NOMO-1 treated with DMSO at 0.1 percent for 48 hours (cell line): ENCODE measurements at regions not wholly inside any gene's neighbourhood (a gene's known extent, or its start where the extent isn't known, plus 50 kb on each side); places are given as distances from the start of the nearest gene placed in this dataset.
A peak's percentile ranks its signal among the peaks of the same experiment; 100 is the strongest.

Experiments
- DNase-seq: peaks from one replicate; lab custom pipeline; 2025; ENCODE audit not compliant: unreplicated experiment; lab: John Stamatoyannopoulos, UW

DNA sequence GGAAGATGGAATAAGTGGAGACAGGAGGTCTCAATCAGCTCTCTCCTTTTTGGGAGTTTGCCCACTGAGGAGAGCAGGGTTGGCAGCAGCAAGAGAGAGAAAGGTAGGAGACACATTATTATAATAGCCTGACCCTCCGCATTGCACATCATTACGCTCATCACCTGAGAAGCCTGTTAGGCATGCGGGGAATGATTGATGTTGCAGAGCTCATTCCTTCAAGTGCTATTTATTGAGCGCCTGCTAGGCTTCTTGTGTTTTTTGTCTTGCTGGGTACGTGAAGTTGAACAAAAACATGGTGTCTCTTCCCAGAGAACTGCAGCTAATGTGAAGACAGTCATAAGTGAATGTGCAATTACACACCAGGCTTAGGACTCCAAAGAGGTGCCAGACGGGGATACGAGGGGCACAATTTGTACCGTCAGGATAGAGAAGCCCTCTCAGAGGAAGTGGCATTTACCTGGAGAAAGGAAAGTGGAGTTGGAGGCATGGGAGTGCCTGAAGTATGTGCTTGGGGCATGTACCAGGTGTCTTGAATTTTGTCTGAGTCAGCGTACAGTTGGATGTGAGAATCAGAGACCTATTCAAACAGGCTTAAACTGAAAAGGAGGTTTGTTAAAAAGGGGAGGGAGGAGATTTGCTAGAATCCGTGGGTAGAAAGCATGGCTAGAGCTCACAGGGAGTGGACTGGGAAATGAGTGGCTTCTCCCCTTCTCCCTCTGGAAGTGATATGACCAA is 90.2 kb upstream of the SOD3 start:
- no peak for DNase-seq

DNA sequence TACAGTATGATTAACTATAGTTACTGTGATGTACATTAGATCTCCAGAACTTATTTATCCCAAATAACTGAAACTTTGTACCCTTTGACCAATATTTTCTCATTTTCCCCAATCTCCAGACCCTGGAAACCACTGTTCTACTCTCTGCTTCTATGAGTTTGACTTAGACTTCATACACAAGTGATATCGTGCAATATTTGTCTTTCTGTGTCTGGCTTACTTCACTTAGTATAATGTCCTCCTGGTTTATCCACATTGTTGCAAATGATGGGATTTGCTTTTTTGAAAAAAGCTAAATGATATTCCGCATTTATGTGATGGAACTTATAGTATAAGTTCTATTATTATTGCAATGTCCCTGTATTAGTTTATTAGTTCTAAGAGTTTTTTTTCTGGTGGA is 81.8 kb upstream of the SOD3 start:
- no peak for DNase-seq

DNA sequence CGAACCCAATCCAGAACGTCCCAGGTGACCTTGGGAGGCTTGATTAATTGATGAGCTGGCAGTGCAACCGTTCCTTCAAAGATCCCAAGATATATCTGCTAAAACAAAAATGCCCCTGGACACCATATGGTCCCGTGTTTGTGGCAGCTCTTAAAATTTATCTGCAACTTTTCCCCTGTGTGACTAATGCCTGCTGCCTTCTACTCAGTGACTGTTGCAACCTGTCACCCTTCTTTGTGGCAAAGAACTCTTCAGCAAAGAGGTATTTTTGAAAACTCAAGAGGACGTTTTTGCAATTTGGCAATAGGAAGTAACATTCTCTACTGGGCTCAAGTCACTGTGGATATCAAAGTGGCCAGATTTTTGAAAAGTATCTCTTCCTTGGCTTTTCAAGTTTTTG is 75.8 kb upstream of the SOD3 start:
- peak; percentile 67 for DNase-seq

DNA sequence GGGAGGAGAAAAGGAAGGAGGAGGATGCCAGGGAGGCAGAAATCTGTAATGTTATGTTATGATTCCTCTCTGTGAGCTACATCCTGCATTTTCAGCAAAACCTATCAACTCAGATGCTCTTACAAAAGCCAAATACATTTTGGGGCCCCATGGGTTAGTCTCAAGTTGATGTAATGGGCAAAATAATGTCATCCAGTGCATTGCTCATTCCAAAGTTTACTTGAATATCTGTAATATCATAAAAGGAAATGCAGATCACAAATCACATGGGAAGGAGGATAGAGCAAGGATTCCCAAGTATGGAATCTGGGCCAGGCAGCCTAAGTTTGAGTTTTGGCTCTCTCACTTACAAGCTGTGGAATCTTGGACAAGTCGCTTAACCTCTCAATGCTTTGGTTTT is 74.9 kb upstream of the SOD3 start:
- DNase-seq: no peak

DNA sequence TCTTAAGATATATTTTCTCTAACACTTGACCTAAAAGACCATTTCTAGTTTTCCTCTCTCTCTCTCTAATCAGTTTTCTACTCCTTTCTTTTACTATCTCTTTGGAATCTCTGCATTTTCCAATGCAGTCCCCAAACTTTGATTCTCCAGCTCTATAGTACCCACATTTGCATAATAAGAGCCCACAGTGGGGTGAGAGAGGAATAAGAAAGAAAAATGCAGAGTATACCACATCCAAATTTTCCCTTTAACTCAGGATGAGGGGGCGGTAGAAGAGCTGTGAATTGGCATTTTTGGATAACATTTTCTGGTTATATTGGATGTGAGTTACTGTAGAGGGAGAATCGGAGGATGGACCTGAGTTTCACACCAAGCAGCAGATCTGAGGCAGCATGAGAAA is 74.4 kb upstream of the SOD3 start:
- no peak for DNase-seq

DNA sequence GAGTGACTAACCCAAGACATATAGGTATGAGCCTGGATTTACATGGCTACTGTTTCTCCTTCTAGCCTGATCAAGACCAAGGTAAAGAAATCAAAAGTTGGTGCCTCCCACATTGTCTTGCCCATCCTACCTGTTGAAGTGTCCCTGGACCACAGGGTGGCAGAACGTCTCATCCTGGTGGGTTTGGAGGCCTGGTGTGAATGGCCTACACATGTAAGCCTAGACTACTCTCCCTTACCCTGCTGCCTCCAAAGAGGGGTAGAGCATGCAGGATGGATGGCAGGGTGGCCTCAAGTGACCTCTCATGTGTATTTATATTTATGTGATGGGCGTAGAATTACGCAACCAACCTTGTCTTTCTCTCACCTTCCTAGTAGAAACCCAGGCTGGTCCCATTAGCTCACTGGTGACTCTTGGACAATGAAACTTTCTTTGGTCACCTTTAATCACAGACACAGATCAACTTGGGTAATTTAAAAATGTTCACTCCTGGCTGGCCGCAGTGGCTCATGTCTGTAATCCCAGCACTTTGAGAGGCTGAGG is 73.3 kb upstream of the SOD3 start:
- DNase-seq: no peak

DNA sequence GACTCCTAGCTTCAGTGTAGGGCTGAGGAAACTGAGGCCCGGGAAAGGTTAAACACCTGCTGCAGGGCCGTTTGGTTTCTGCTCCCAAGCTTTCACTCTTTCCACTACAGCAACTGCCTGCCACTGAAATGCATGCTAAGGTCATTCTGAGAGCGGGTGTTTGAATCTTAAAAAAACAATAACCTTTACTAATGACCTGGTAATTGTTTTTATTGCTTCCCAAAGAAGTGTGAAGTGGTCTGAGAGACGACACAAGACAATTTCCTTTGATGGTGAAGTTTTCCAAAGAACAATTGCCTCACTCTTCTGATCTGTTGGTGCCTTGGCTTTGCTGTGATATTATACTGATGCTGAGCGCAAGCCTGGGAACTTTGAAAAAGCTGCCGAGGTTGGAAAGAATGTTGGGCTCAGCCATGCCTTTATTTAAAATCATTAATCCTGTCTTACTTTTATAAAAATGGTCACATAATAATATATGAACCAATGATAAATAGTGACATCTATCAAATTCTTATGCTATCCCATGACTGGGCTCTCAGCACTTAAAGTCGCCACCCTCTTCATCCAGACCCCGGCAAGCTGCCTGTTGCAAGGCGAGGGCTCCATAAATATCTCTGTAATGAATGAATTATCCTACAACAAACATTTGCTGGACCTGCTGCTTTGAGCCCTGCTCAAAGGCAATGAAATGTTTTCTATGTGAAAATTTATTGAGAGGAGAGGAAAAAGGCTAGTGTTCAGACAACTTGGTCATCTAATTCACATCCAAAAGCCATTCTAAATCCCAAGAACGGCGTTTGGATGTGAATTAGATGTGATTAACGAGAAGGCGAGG is 67.8 kb upstream of the SOD3 start:
- DNase-seq: no peak

DNA sequence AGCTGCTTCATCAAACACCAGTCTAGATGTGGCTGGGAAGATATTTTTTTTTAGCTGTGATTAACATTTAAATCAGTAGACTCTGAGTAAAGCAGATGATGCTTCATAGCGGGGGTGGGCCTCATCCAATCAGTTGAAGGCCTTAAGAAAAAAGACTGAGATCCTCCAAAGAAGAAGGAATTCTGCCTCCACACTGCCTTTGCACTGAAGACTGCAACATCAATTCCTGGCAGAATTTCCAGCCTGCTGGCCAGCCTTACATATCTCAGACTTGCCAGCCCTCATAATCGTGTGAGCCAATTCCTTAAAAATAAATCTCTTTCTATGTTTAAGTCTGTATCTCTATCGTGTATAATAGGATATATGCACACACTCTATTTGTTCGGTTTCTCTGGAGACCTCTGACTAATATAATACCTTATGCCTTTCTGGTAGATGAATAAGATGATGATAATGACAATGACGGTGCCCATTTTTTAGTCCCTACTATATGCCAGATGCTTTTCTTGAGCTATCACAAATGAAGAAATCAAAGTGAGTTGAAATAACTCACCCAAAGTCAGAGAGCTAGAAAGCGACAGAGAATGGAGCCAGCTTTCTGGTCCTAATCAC is 66.1 kb upstream of the SOD3 start:
- DNase-seq: no peak

DNA sequence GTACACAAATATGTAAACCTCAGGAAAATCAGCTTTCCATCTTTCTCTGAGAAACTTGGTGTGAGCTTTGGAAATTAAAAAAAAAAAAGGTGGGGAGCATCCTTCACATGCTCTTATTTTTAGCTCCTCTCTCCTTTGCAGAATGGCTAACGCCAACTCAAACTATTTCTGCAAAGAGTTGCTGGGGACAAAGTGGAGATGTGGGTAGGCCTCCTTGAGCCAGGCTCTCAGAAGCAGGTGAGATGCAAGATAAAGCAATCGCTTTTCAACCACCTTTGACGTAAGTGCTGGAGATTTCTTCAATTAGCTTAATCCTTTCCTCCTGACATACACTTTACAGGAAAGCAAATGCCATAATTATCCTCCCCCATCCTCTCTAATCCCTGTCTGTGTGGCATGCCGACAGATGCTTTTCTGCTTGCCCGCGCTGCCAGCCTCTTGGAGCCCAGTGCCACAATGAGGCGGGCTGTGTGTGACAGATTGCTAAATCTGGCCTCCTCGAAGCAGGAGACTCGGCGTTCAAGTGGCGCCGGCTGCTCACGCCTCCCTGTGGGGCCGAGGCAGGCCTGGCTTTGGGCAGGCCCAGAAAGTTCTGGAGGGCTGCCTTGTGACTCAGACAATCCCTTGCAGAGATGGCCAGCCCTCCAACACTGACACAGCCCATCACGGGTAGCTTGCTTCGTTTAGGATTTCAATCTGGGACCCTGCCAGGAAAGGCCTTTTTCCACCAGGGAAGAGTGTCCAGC is 64.9 kb upstream of the SOD3 start:
- DNase-seq: no peak

DNA sequence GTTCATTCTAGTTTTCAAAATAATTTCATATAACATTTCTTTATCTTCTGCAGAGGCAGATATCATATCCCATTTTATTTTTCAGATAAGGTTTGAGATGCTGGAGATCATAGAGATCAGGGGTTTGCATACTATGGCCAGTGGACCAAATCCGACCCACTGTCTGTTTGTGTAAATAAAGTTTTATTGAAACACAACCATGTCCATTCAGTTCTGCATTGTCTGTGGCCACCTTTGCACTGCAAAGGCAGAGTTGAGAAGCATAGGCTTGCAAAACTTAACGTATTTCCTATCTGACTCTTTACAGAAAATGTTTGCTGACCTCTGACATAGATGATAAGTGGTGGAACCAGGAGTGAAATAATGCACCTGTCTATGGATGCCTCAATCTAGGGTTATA is 63.9 kb upstream of the SOD3 start:
- no peak for DNase-seq

DNA sequence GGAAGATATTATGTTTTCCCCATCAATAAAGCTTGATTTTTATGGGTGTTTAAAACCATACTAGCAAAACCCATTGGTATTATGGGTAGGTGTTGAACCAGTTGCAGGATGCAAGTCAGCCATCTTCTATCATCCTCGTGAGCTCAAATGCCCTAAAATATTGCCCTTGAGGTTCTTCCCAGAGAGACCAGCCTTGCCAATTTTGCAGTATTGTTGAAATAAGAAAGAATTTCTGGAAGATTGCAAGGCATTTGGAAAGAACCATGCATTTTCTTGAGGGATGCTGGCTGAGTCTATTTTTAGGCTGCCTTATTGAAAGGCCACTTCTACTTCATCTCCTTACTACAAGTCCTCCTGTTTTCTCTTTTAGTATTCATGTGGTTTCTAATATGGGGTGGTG is 60.9 kb upstream of the SOD3 start:
- DNase-seq: no peak

DNA sequence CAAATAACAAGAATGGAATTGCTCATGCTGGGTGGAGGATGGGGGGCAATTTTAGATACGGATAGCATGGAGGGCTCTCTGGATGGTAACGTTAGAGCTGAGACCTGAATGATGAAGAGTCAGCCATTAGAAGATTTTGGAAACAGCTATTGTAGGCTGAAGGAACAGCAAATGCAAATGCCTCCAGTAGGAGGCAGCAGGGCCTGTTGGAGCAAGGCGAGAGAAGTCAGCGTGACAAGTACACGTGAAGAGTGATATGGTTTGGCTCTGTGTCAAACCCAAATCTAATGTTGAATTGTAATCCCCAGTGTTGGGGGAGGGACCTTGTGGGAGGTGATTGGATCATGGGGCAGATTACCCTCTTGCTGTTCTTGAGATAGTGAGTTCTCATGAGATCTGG is 59.3 kb upstream of the SOD3 start:
- peak; percentile 2 for DNase-seq

DNA sequence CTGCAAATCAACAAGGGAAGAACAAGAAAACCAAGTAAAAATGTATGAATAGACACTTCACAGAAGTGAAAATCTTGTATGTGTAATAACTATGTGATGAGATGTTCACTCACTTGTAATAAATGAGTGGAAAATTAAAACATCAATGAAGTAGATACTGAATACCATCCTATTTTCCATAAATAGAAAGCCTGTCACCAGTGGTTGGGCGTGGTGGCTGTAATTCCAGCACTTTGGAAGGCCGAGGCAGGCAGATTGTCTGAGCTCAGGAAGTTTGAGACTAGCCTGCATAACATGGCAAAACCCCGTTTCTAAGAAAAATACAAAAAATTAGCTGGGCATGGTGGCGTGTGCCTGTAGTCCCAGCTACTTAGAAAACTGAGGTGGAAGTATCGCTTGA is 53.5 kb upstream of the SOD3 start:
- DNase-seq: no peak

DNA sequence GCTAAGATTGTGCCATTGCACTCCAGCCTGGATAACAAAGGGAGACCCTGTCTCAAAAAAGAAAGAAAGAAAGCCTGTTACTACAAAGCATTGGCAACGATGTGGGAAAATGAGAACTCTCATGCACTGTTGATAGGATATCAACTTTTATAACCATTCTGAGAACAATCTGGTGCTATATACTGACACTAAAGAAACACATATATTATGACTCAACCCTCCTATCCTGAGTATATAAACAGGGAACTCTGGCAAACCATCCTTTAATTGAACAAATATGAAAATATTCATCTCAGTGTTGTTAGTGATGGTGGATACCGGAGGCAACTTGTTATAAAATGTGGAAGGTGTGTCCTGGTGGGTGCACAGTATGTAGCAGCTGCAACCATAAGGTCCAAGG is 53.0 kb upstream of the SOD3 start:
- no peak for DNase-seq

DNA sequence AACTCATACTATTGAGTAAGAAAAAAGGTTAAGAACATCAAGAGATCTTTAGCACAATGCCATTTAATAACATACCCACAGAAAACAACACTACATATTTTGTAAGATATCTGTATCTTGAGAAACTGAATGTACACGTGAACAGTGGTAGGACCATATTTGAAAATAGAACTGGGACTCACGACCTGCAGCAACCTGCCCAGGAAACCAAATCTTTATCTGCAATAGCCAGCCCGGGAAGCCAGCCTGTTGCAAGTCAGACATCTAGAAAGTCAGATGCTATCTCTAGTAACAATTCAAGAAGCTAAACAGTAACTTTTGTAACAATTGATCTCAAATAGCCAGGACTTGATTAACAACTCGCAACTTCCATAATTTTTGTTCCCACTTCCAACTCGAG is 52.6 kb upstream of the SOD3 start:
- DNase-seq: no peak

DNA sequence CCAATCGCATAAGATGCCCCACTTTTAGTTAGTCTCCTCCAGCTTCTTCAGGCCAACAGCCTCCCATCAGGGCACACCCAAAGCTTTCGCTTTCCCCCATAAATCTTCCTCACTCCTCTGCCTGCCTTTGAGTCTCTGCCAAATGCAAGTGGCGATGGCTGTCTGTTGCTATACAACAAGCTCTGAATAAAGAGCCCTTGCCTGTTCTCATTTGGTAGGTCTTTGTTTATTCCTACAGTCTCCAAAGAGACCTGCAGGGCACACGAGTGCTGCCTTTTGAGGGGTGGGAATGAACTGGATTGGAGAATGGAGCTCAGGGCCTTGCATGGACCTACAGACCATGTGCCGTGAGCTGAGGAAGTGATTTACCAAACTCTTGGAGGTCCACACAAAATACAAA is 52.2 kb upstream of the SOD3 start:
- DNase-seq: no peak

DNA sequence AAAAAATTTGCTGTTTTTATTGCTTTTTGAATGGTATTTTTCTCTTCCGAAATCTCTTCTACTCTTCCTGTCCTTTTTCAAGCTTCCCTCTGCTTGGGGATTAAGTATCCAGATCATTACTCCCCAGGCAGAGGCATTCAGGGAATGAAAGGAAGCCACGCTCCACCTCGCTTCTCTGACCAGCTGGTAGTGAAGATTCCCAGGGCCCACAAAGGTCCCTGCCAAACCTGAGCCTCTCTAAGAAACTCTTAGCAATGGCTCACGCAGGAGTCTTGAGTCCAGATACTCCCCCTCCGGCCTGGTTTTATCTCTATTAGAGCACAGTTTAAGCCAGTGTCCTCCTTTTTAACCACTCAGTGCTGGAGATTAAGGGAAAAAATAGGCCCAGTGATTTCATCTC is 51.4 kb upstream of the SOD3 start:
- DNase-seq: no peak

DNA sequence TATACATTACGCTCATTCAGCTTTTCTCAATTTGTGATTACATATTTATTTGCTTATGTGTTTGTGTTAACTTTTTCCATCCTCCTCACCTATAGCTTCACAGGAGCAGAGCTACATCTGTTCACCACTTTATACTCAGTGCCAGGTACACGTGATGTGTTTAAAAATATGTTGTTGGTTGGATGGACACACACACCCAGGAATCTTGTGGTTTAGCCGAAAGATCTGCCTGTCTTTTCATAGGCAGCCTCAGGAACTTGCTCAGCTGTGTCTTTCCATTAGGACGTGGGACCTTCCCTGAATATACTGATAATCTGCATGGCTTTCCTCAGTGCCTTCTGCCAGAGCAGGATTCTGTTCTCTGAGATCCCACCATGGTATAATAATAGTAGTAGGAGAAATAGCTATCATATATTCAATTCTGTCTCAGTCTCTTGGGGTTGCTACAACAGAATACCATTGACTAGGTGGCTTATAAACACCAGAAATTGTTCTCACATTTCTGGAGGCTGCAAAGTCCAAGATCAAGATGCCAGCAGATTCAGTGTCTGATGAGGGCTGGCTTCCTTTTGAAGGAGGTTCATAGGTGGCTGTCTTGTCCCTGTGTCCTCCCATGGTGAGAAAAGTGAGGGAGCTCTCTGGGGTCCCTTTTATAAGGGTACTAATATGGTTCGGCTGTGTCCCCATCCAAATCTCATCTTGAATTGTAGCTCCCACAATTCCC is 50.0 kb upstream of the SOD3 start:
- no peak for DNase-seq
